HG03469 (cell line): ENCODE measurements at regions not wholly inside any gene's neighbourhood (a gene's known extent, or its start where the extent isn't known, plus 50 kb on each side); places are given as distances from the start of the nearest gene placed in this dataset.
"Not testable (repeated sequence)": the region's sequence is repeated elsewhere in the genome, so short reads cannot be mapped to it uniquely, and the experiment has no call there.

Source experiments
- ATAC-seq: cut with Tn5 transposase; IDR thresholded peaks from one replicate; pipeline ENCODE4 v1.9.1; 2021; ENCODE audit warnings: mild to moderate bottlenecking, moderate library complexity, moderate number of reproducible peaks; ENCODE audit not compliant: unreplicated experiment

DNA sequence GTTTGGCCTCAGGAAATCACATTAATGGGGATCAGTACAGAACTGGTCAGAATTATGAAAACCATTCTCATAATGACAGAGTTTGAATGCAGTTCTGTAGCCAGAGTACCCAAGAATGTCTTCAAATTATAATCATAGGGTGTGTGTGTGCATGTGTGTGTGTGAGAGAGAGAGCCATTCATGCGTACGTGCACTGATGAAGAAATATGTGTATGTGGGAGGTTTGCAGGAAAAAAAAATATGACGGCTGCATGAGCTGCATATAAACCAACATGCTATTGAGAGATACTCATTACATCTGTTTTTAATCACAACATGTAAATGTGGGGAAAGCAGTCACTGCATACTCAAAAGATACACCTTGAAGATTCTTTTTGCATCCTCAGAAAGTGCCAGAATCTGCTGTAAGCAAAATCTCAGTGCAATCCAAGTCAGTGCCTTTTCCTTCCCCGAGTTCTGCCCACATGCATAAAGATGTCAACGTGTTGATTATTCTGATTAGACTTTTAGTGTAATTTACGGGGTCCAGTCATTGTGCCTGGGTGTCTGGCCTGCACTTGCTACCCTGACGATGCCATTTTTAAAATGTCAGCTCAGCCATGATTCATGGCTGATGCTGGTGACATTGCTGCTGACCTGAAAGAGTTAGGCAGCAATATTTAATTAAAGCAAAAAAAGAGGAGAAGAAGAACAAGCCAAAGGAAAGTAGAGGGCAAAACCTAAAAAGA, 378.7 kb upstream of the ZFHX3 start:
- no peak for ATAC-seq

DNA sequence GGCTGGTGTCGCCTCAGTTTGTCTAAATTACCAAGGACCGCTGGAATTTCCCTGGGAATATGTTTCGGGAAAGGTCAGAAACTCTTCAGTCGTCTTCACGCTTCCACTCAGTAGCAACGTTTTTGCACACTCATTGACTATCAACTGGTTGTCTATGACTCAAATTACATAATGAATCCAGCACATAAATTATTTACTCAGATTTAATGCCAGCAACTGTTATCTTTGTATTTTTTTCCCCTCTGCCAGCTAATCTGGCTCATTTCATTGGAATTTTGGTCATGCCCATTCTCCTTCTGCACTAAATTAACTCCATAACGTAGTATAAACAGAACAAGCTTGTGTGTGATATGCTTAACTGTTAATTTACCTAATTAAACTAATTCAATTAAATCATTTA, 372.7 kb upstream of the ZFHX3 start:
- ATAC-seq, result no peak

DNA sequence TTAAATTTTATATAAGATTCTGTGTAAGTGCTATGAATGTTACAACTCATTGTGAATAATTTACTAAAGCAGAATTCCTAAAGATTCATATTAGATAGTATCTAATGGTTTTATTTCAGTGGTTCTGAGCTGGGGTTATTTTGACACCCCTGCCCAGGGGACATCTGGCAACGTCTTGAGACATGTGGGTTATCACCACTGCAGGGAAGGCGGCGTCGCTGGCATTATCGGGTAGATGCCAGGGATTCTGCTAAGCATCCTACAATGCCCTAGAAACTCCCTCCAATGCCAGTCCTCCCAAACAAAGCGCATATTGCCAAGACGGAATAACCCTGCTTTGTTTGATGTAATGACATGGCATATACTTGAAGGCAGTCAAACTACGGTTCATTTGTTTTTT, 372.3 kb upstream of the ZFHX3 start:
- ATAC-seq, result no peak

DNA sequence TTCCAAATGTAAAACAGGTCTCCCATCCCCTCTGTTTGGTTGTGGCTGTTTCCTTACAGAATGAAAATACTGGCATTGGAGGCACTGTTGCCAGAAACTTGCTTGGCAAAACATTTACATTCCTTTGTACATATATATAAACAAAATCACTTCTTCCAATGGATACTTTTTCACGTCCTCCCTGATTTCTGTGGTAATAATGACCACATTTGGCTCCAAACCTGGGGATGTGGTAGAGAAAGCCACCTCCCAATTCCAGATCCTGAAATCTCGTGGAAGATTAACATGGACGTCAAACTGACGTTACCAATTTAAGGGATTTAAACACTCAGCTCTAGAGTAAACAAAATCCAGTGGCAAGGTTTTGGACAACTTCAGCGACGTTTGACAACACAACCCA, 370.8 kb upstream of the ZFHX3 start:
- no peak for ATAC-seq

DNA sequence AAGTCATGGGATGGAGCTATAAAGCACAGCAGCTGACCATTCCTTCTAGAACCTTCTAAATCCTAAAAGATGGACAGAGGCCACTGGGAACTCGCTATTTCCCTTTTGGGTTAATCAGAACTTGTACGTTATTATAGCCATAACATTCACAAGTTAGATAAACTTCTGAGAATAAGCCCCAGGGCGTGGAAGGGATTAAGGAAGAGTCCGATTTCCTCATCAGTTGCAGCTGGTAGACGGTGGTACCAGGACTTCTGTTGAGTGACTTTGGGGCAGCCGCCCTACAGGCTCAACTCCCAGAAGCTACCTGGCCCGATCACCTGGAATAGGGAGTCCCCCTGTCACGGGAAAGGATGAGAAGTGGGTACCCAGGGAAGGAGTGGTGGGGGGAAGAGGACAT, 370.1 kb upstream of the ZFHX3 start:
- no peak for ATAC-seq

DNA sequence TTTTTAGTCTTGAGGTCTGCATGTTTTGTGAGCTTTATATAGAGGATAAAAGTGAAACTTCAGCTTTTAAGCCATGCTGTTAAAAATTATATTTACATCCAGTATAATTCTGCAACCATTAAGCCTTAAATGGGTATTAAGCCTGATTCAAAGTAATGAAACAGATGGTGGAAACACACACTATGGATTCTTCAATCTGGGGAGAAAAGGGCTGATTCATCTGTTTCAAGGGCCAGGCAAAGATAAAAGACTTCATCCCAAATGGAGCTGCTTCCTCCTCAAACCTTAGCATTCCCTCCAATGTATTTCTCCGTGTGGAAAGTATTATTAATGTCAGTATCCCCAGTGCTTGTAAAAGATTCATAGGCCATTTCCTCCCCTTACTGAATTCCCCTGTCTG, 367.4 kb upstream of the ZFHX3 start:
- ATAC-seq, result no peak

DNA sequence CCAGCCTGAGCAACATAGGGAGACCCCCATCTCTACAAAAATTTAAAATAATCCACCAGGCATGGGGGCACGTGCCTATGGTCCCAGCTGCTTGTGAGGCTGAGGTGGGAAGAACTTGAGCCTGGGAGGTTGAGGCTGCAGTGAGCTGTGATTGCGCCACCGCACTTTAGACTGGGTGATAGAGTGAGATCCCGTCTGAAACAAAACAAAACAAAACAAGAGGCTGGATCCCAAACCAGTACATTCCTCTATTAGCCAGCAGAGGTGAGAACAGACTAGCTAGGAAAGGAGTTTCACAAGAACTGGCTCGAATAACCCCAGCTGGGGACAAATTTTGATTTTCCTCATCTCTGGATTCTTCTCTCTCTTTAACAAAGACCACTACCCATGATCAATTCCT, 366.7 kb upstream of the ZFHX3 start:
- no peak for ATAC-seq

DNA sequence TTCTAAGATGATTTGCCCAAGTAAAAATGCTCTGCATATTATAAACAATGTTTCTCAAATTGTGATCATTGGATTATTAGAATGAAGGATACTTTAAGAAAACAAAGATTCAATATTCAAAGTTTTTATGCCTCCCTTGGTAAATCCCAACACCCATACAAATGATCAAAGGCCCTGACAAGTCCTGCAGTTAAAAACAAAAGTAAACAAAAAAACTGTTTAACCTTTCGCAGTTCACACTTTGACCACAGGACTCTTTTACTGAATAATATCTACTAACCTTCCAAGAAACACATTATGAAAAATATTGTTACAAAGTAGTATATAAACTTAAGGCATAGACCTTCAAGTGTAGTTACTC, 365.9 kb upstream of the ZFHX3 start:
- no peak for ATAC-seq

DNA sequence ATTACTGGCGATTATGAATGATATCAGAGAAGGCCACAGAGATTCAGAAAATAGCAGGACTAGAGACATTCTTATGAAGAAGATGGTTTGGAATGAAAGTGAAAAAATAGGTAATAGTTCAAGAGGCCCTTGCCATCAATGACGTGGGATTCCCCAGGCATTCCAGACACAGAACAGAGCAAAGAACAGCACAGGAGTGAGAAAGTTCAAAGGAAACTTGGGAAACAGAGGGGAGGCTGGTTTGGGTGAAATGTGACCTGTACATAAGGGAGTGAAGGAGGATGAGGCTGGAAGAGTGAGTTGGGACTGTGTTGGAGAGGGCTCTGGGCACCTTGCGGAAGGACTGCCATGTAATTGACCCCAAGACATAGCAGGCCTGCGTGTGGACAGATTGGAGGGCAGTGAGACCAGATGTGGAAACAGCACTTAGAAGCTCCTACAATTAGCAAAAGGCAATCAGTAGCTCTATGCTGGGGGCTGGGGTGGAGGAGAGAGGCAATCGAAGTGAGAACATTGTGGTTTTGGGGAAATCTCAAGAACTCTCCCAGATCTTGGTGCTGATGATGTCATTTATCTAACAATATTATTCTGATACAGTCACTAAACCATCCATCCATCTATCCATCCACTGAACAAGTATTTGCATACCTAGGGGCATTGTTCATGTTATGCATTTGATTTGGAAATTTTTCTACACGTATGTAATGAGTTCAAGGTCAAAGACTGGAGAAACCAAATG, 365.3 kb upstream of the ZFHX3 start:
- no peak for ATAC-seq

DNA sequence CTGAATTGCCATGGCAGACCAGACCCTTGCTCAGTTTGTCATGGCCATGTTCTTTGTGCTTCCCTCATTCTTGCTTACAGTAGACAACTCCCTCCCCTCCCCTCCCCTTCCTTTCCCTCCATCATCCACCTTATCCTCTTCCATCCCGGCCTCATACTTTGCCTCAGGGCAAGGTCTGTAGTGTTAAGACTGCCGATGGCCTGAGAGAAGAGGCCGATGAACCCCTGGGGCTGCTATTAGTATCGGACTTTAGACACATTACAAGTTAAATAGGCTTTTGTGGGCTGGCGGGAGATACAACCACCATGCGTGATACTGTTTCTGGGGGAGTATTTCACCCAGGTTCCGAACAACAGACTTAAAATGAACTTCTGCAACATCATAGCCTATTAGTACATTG, 364.5 kb upstream of the ZFHX3 start:
- no peak for ATAC-seq

DNA sequence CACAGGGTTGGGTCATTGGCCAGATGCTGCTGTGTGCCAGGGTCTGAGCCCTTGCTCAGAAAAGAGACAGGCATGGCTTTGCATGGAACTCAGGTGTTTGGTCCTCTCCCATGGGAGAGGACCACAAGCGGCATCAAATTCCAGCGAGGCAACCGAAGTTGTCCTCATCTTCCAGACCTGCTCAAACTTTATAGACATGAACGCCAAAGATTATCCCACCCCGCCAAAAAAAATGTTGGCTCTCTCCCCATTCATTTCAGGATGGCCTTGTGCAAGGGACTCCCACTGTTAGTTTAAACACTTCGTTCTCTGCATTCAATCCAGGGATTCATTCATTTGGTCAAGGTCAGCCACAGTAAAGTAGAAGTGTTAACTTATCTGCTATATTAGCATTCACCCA, 360.8 kb upstream of the ZFHX3 start:
- ATAC-seq, result no peak

DNA sequence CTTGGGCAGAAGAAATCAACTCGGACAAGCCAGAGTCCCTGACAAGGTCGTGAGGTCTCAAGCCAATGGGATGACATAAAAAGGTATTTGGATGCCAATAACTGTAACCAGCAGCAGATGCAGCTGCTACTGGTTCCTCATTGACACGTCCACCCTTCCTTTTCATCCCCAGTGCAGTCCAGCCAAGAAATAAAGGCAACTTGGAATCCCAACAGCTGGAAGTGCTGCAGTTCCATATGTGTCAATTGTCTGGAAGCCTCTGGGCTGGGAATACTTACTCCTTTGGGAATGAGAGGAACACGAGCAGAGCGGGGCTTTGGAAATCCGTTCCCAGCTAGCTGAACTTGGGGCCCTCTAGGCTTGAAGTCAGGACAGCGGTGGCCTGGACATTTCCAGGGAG, 360.4 kb upstream of the ZFHX3 start:
- no peak for ATAC-seq

DNA sequence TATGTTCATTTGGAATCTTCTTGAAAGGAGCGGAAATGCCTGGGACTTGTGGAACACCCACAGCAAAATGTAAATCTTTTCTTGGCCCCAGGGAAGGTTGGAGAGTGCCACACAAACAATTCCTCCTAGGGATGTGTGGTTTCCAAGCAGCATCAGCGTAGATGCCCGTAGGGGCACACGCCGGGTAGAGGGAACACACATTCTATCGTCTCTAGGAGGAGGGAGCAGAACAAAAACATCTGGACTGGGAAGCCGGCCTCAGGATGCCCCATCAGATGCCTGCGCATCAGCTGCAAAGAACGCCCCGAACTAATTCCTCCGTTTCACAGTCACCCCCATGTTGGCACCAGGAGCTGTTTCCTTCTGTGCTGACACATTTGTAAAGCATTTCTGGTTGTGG, 357.9 kb upstream of the ZFHX3 start:
- ATAC-seq, result no peak

DNA sequence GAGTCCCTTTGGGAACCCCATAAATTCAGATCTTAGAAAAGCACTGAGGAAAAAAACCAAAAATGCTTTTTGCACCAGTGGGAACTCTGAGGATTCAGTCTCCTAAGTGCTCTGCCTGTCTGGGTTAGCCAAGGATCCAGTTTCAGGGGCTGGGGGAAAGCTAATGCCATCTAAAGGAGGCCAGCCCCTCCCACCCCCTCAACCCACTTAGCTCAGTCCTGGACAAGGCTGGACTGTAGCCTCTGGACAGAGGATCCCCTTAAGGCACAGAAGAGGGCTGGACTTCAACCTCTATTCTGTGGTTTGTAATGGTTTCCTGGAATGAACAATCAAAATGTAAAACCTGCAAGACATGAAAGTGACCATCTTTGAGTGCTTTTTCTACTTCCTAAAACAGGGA, 356.1 kb upstream of the ZFHX3 start:
- no peak for ATAC-seq

DNA sequence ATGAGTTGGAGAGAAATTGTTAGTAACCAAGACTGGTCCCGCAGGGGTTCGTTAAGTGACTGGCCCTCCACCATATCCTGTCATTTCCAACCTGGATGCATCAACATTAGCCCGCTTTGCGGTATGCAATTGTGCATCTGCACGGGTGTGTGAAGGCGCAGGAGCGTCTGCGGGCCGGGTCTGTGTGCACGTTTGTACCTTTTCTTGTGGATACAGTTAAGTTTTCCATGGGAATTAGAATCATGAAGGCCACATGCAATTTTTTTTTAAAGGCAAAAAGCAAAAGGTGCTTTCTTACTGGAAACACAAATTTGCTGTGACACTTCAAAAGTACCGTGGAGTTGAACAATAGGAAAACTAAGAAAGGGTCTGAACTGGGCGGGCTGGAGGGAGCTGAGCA, 355.4 kb upstream of the ZFHX3 start:
- no peak for ATAC-seq

DNA sequence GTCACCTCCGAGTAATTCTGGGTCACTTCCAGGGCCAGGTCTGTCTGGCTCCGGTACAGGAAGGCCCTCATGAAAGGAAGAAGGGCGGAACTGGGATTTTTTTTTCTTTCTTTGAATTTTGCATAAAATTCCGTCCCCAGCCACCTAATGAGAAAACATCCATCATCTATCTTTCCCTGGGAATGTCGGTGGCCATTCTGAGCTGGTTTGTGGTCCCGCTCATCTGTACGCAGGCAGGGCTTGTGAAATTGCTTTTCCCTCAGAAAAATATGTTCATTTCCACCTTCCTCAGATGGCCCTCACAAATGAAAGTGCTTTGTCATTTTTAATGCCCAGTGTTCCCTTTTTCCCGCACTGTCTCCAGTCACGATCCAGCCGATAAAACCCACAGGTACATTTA, 353.0 kb upstream of the ZFHX3 start:
- no peak for ATAC-seq

DNA sequence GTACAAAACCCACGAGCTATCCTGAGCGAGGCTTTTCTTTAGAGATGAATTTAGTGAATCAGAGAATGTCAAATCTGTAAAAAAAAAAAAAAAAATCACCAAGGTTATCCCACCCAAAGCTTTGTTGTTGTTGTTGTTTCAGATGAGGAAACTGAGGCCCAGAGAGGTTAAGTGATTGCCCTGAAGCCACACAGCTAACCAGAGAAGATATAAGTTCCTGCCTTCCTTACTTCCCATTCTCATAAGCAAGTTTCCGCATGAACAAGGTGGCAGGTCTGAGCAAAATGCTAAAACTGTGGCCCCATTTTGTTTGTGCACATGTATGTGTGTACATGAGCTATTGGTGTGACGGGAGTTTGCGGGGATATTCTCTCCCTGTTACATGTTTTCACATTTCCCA, 352.1 kb upstream of the ZFHX3 start:
- no peak for ATAC-seq

DNA sequence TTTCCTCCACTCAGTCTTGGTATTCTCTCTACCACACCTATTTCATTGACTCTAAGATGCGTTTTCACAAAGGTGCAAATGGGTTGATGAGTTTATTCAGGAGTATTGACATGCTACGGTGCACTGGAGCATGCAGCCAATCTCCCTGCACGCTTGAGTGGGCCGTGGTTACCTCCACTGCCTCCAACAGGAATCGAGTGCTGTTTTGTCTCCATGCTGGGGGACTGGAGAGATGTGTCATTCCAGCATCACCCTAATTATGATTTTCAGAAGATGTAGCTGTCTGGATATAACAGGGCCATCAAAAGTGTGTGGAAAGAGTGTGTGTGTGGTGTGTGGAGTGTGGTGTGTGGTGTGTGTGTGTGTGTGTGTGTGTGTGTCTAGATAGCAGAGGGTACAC, 351.6 kb upstream of the ZFHX3 start:
- ATAC-seq, result no peak

DNA sequence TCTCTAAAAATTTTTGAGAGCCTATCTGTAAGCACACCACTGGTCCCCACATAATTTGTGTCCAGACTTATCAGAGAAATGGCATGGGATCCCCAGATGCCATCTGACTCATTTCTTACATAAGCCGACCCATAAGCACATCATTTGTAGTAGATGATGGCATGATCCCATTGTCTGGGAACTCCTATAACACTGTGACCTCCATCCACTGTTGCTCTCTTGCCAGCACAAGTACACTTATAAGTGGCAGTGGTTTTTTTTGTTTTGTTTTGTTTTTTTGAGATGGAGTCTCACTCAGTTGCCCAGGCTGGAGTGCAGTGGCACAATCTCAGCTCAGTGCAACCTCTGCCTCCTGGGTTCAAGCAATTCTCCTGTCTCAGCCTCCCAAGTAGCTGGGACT, 350.7 kb upstream of the ZFHX3 start:
- not testable (repeated sequence) for ATAC-seq

DNA sequence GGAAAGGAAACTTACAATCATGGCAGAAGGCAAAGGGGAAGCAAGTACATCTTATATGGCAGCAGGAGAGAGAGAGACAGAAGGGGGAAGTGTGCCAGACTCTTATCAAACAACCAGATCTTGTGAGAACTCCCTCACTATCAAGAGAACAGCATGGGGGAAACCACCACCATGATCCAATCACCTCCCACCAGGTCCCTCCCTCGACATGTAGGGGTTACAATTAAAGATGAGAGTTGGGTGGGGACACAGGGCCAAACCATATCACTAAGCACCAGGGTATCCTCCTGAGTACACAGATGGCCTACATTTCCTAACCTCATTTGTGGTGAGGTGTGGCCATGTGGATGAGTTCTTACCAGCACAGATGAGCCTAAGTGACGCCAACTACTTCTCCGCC, 348.6 kb upstream of the ZFHX3 start:
- ATAC-seq, result no peak

DNA sequence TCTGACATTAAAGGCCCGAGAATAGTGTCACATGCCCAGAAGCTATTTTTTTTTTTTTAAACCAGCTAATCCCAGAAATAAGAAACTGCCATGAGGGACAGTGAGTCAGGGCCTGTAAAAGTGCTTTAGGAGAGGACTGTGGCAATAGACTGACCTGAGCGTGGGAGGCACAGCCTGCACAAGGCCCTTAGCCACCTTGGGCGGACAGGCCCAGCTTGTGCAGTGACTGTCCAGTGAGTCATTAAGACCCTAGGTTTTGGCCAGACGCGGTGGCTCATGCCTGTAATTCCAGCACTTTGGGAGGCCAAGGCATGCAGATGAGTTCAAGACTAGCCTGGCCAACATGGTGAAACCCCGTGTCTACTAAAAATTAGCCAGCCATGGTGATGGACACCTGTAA, 343.0 kb upstream of the ZFHX3 start:
- no peak for ATAC-seq

DNA sequence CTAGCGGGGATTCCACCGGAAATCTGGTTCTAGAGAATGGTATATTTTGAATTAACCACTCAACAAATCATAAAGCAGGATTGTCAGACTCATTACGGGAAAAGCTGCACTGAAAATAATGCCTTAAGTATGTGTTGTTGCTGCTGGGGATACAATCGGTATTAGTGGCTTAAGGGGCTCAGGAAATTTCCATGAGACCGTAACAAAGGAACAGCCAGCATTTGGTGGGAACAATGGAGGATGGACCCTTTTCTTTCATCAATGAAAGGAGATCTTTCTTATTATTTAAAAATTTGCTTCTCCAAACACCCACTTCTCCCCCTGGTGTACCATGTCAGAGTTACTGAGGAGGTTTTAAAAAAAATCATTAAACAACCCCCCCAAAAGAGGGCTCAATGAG, 342.6 kb upstream of the ZFHX3 start:
- no peak for ATAC-seq

DNA sequence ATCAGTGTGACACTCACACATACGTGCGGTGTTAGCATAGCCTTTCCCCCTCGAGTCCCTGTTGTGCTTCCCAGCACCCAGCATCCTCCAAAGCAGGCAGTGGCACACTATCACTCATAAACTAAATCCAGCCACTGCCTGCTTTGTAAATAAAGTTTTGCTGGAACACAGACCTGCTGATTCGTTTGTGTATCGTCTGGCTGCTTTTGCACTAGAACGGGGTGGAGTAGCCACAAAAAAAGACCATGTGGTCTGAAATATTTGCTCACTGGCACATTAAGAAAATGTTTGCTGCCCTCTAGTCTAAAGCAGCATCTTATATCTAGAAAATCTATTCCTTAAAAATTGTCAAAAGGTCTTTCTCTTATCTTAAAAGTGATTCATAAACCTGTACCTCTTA, 341.2 kb upstream of the ZFHX3 start:
- no peak for ATAC-seq
